GM19239 (cell line): ENCODE measurements at regions not wholly inside any gene's neighbourhood (a gene's known extent, or its start where the extent isn't known, plus 50 kb on each side); places are given as distances from the start of the nearest gene placed in this dataset.

Experiments used
- DNase-seq: peaks from one replicate; pipeline ENCODE4 v3.0.0; 2011; ENCODE audit warnings: low spot score; ENCODE audit not compliant: insufficient read length
- FAIRE-seq: peaks from 2 replicates; lab custom pipeline; 2011; peaks lifted over from hg19 to GRCh38; lab: Jason Lieb, UNC

- no peak for FAIRE-seq
- no peak for DNase-seq
Observed at GRCh38 chr4:27239641-27240040, 379.0 kb downstream of the STIM2 start.

DNA sequence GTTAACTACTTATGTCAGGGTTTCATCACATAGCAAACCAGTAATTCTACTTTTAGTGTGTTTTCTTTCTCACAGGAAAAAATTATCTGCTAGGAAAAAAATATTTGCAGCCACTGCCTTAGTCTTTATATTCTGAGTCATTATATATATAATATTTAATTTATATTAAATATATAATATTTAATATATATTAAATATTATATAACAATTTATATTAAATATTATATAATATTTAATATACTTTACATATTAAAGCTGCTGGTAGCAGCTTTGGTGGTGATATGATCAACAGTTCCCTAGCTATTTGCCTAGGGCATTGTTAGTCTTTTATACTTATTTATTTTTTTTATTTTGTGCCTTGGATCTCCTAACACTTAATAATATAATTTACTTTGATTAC, 381.6 kb downstream of the STIM2 start:
- no peak for DNase-seq
- no peak for FAIRE-seq

GRCh38 chr4:27245216-27245615, 384.6 kb downstream of the STIM2 start:
- no peak for FAIRE-seq

DNA sequence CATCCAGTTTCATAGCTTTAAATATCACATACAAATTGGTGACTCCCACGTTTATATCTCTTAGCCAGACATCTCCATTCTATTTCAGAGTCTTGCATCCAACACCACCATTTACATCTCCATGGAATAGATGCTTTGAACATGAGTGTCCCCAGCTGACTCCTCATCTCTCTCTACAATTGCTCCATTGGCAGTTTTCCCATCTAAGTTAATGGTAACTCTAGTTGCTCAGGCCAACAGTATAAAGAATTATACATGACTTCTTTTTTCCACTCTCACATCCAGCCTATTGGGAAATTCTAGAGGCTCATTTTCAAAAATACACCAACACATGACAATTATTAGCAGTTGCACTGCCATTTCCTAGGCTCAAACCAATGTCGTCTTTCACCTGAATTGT, 388.2 kb downstream of the STIM2 start:
- DNase-seq: no peak
- no peak for FAIRE-seq

More at GRCh38 chr4:27245216-27245615, 384.6 kb downstream of the STIM2 start:
- DNase-seq: no peak

DNA sequence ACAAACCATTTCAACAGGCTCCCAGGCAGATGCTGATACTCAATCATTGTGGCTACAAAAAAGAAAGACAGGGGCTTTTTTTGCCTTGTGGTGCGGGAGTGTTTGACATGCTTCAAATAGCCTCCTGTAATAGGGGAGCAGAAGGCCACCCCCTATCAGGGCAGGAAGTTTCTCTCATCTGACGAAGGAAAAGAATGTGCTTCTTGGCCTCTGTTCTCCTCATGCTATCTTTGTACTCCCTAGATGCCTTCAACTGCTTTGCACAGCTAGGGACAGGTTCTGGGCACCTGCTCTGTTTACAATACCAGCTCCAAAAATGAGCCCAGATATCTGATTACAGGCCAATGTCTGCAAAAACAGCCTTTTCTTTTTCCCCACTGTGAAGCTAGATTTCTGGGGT, 391.1 kb downstream of the STIM2 start:
- FAIRE-seq (no peak), DNase-seq (no peak)

DNA sequence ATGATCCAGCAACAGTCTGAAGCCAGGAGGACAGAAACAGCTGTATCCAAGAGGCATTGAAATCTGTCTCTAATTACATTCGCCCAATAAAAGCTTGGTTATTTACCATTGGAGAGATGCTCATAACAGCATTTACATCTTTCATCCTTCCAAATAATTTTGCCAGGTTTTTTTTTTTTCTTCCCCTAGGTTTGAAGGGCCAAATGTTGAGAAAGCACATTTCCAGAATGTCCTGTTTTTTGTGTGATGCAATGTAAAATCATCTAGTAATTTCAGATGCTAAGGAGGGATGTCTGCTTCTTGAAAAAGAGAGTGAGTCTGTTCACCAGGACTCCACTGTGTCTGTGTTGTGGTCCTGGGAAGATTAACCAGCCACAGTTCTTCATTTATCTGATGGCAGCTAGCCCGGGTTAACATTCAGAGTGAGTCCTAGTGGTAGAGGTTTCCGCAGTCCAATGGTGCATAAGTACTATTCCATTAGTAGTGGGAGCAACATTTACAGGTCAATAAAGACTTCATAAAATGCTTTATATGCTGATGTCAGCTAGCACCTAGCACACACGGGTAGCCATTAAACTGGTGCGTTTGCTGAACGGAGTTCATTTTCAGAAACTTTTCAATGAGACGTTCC, 406.8 kb downstream of the STIM2 start:
- FAIRE-seq (no peak), DNase-seq (no peak)

- FAIRE-seq (no peak), DNase-seq (no peak)
Observed at GRCh38 chr4:27267970-27268355, 407.3 kb downstream of the STIM2 start.

DNA sequence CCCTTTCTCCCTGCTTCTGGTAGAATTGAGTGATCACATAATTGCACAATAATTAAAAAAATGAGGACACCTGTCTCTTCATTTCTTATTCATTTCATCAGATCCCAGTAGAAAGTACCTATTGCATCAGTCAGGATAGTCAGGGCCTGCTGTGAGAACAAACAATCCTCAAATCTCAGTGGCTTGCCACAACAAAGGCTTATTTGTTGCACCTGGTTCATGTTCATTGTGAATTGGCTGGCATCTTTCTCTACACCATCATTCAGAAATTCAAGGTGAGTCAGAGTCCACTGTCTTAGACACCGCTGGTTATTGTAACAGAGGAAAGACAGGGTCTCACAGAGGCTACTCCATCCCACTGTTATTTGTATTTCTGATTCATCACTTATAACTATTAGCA, 409.8 kb downstream of the STIM2 start:
- FAIRE-seq: no peak
- no peak for DNase-seq

DNA sequence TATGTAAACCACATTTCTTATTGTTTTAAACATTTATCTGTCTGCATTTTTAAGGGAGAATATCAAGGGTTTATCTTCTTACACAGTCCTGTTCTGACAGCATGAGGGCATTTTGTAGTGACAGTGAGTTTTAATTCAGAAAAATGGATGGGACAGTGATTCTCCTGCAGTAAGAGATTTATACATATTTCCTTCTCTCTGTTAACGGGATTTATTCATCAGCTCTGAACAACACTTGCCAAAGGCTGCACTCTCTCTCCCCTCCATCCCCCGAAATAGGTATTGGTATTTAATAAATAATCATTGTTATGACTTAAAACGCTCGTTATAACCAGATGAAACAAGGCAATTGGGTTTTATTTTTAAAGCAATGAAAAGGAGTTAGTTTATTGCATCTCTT, 410.9 kb downstream of the STIM2 start:
- no peak for FAIRE-seq
- DNase-seq: no peak

DNA sequence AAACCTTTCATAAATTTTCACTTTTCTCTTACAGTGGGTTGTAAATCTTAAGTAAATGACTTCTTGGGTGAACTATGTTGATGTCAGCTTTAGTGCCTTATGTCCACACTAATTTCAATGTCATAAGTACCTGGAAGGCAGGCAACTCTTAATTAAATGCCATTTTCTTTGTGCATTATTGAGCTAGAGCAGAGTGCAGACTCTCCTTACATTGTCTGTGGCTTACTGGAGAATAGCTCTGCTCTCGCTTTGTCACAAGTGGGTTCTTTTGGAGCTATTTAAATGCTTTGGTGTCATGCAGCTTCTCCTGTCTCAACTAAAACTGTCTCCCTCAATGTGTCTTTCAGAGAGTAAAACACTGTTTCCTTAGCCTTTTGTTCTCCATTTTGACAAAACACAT, 411.6 kb downstream of the STIM2 start:
- no peak for FAIRE-seq

GRCh38 chr4:27276307-27277073, 415.8 kb downstream of the STIM2 start:
- FAIRE-seq: no peak
- DNase-seq: no peak

More for the DNA sequence above, 411.6 kb downstream of the STIM2 start:
- no peak for DNase-seq

- DNase-seq (no peak), FAIRE-seq (no peak)
Observed at GRCh38 chr4:27278615-27279375, 418.2 kb downstream of the STIM2 start.

DNA sequence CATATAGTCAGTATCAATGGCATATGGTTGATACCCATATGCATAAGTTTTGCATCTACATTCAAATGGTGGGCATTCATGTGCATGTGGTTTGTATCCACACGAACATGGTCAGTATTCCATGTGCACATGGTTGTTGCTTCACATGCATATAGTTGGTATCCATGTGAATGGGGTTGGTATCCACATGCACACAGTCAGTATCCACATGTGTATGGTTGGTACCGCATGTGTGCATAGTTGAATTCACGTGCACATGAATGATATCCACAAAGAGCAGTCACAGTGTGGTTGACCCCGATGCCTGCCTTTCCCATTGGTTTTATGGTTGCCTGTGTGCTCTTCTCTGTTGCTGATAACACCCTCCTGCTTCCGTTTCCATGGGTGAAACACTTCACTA, 427.9 kb downstream of the STIM2 start:
- no peak for DNase-seq
- no peak for FAIRE-seq

DNA sequence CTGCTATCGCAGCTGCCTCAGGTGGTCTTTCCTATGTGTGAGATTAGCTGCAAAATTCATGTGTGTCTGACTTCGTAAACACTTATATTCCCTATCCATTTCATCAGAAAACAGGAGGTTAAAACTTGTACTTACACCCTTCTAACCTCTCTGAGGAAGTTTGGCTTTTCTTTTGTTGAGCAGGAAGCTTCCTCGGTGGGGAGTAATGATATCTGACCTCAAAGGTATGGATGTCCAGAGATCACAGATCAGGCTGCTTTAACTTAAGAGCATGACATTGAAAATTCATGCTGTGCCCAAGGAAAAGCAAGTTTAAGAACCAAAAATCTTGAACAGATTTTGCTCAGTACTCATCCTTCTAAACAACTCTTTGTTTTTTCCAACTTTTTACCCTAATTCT, 429.1 kb downstream of the STIM2 start:
- FAIRE-seq: no peak

DNA sequence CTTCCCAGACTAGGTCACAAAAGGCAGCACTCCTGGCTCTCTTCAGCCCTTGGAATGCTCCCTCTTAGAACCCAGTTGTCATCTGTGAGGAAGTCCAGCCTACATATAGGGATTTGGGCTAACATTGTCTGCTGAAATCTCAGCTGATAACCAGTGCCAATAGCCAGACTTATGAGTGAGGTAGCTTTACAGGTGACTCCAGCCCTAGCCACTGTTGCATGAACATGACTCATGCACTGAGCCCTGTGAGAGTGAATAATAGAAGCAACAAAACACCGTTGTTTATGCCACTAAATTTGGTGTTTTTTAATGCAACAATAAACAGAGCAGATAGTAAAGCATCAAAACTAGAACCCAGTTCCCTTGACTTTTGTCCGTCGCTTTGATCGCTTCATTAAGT, 433.2 kb downstream of the STIM2 start:
- FAIRE-seq (no peak), DNase-seq (no peak)

More for the DNA sequence above, 429.1 kb downstream of the STIM2 start:
- DNase-seq: no peak

DNA sequence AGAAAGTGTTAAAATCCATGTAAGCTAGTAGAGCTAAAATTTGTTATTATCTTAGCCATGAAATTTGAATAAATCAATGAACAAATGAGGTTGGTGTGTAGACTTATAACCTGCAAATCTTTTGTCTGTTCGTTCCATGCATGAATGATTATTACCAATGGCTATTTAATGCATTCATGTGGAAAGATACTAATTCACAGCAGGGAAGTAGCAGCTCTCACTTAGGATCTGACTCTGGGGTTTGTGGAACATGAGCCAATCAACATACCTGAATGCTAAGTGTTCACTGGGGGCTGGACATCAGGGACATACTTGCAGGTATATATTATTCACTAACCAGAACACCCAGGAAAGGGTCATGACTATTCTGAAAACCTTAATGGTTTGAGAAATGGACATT, 444.1 kb downstream of the STIM2 start:
- DNase-seq (no peak), FAIRE-seq (no peak)

- DNase-seq (no peak), FAIRE-seq (no peak)
Observed at GRCh38 chr4:27305246-27305645, 444.6 kb downstream of the STIM2 start.

DNA sequence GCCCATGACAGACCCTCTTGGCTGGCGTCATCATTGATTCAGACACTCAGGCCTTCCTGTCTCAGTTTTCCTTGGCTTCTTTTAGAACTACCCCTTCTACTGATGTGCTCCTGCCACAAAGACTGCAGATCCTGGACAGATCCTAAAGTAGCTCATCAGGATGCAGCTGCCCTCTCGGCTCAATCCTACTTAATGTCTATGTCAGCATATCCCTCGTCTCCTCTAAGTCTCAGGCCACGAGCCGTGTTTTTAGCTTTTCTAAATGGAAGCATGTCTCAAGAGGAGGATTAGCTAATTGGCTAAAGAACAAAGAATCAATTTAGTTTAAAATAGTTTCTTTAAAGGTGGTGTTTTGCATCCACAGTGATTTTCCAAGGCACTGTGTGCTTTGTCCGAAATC, 447.7 kb downstream of the STIM2 start:
- FAIRE-seq: no peak
- DNase-seq: no peak

- no peak for FAIRE-seq
- DNase-seq: no peak
Observed at GRCh38 chr4:27315625-27316024, 455.0 kb downstream of the STIM2 start.

GRCh38 chr4:27316176-27316575, 455.5 kb downstream of the STIM2 start:
- DNase-seq: no peak
- FAIRE-seq: no peak

DNA sequence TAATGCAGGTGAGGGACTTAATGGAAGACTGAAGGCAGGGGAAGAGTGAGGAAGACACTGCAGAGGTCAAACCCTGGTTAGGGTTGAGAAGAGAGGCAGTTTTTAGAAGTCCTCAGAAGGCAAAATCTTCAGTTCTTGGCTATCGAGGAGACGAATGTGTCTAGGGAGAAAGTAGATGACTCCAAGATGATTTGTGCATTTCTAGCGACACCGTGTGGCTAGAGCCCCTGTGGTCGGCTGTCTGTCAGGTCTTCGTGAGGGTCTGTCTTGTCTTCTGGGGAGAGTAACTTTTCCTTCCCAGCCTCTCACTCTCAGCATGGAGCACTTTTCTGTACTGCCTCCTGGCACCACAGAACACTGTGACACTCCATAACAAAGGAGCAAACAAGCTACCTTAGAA, 458.1 kb downstream of the STIM2 start:
- FAIRE-seq (no peak), DNase-seq (no peak)
